NCI-H2196 (cell line): ENCODE measurements at regions not wholly inside any gene's neighbourhood (a gene's known extent, or its start where the extent isn't known, plus 50 kb on each side); places are given as distances from the start of the nearest gene placed in this dataset.
"Not testable (repeated sequence)": the region's sequence is repeated elsewhere in the genome, so short reads cannot be mapped to it uniquely, and the experiment has no call there.

ENCODE experiments used
- DNase-seq: peaks from one replicate; lab custom pipeline; 2025; ENCODE audit not compliant: unreplicated experiment; lab: John Stamatoyannopoulos, UW

- no peak for DNase-seq
Measured at GRCh38 chr11:33531743-33532181, 168.9 kb downstream of the C11orf91 start.

- DNase-seq = no peak
Measured at GRCh38 chr11:33530815-33531214, 169.8 kb downstream of the C11orf91 start.

- DNase-seq = no peak
Measured at GRCh38 chr11:33529461-33529860, 171.2 kb downstream of the C11orf91 start.

GRCh38 chr11:33527738-33528137, 172.9 kb downstream of the C11orf91 start:
- not testable (repeated sequence) for DNase-seq

- no peak for DNase-seq
Measured at GRCh38 chr11:33525789-33526188, 174.8 kb downstream of the C11orf91 start.

GRCh38 chr11:33521384-33521783, 179.2 kb downstream of the C11orf91 start:
- no peak for DNase-seq

- DNase-seq = no peak
Measured at GRCh38 chr11:33520112-33520511, 180.5 kb downstream of the C11orf91 start.

- DNase-seq = no peak
Measured at GRCh38 chr11:33515347-33515746, 185.3 kb downstream of the C11orf91 start.

- no peak for DNase-seq
Measured at GRCh38 chr11:33514079-33514925, 186.3 kb downstream of the C11orf91 start.

GRCh38 chr11:33509632-33510031, 191.0 kb downstream of the C11orf91 start:
- DNase-seq = no peak

- no peak for DNase-seq
Measured at GRCh38 chr11:33507967-33508366, 192.7 kb downstream of the C11orf91 start.

GRCh38 chr11:33507356-33507755, 193.3 kb downstream of the C11orf91 start:
- DNase-seq = no peak

- no peak for DNase-seq
Measured at GRCh38 chr11:33505093-33505492, 195.5 kb downstream of the C11orf91 start.

GRCh38 chr11:33500861-33501479, 199.7 kb downstream of the C11orf91 start:
- DNase-seq = no peak

- DNase-seq = no peak
Measured at GRCh38 chr11:33500332-33500731, 200.3 kb downstream of the C11orf91 start.

GRCh38 chr11:33492596-33492995, 208.0 kb downstream of the C11orf91 start:
- DNase-seq = no peak

GRCh38 chr11:33490842-33491370, 209.7 kb downstream of the C11orf91 start:
- DNase-seq = no peak

GRCh38 chr11:33488971-33489370, 211.7 kb downstream of the C11orf91 start:
- no peak for DNase-seq

- DNase-seq = no peak
Measured at GRCh38 chr11:33480626-33481025, 220.0 kb downstream of the C11orf91 start.

- DNase-seq = no peak
Measured at GRCh38 chr11:33479231-33479630, 221.4 kb downstream of the C11orf91 start.

- DNase-seq = peak; percentile 8
Measured at GRCh38 chr11:33478111-33478573, 221.0 kb downstream of the HIPK3 start.
